HG02623 (cell line): ENCODE measurements at regions not wholly inside any gene's neighbourhood (a gene's known extent, or its start where the extent isn't known, plus 50 kb on each side); places are given as distances from the start of the nearest gene placed in this dataset.
A peak's percentile ranks its signal among the peaks of the same experiment; 100 is the strongest.

Experiments
- ATAC-seq: cut with Tn5 transposase; IDR thresholded peaks from one replicate; pipeline ENCODE4 v1.9.1; 2021; ENCODE audit warnings: moderate library complexity; ENCODE audit not compliant: unreplicated experiment

DNA sequence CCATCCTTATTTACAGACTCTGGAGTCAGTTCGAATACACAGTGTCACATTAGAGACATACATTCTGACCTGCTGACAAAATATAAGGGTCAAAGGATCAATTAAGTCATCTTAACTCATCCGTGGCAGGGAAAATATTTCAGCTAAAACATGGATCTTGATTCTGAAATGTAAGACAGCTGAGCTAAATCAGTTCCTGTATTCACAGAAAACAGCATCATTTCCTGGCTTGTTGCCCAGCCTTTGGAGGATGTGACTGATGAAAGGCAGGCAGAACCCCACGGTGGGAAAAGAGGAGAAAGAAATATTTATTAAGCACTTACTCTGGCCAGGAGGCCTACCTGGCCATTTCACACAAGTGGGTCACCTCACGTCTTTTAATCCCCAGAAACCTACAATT is 101.9 kb downstream of the GAS2L3 start:
- ATAC-seq = no peak

- no peak for ATAC-seq
These were observed 107.6 kb downstream of the GAS2L3 start for GRCh38 chr12:100681074-100681473.

GRCh38 chr12:100682178-100682577 is 108.7 kb downstream of the GAS2L3 start:
- ATAC-seq = no peak

DNA sequence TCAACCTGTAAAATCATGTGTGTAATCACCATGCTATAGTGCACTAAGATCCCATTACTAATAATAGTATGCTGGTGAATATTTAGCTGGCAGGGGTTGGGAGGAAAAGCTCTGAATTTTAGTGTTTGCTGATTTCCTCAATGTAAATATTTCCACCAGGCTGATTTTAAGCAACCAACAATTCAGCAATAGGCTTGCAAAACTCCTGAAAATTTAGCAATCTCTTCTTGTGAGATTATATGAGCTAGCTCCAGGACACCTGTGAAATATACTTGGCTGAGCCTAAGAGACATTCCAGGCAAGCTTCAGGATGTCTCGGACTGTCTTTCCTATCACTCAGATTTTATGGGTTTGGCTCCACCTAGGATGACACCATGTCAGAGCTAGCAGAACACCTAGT is 106.9 kb upstream of the ANO4 start:
- no peak for ATAC-seq

DNA sequence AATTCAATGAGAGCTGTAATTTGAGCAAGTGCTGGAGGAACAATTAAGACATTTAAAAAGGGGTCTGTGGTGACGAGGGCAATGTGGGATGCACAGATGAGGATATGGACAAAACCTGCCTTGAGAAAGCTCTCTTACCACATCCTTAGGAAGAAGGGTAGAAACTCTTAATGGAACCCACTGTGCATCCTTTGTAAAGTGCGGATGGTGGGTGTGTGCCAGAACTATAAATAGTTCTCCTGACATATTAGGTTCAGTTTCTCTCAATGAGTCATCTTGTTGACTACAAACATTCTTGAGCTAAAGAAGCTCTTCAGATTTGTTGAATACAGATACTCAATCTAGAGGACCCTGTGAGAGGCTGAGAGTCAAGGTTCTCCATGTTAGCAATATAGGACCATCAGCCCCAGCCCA is 106.1 kb upstream of the ANO4 start:
- no peak for ATAC-seq

GRCh38 chr12:100692502-100692901 is 102.1 kb upstream of the ANO4 start:
- no peak for ATAC-seq

DNA sequence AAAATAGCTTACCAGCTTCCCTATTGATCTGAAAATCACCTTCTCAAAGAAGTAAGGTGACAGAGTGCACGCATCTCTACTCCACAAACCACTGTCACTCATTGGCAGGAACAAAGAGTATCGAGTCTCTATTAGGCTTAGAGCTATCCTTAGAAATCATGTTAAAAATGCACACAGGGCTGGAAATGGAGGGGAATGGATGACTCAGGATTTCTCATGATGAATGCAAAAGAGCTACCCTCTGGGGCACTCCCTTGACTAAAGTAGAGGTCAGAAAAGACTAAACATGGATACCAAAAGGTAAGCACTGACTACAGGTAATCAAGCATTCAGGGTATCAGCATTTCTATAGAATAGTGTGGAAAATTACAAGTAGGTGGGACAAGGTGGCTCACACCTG is 96.1 kb upstream of the ANO4 start:
- no peak for ATAC-seq

DNA sequence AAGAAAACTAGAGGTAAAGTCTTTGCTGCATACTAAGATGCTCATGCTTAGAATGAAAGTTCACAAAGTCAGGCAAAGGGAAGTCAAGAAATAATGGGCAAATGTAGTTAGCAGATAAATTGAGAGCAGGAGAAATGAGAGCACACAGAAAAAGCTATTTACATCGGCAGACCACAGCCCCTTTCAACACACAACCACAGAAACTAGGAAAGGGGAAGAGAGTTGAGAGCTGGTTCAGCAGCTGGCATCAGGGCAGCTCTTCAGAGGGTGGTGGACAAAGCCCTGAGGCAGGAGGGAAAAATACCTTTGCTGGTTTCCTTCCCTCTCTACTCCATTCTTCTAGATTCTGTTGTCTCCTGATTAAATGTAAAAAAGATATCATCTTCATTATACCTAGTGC is 95.4 kb upstream of the ANO4 start:
- peak; percentile 70 for ATAC-seq

GRCh38 chr12:100703337-100703736 is 91.2 kb upstream of the ANO4 start:
- no peak for ATAC-seq

- no peak for ATAC-seq
These were observed 90.7 kb upstream of the ANO4 start for GRCh38 chr12:100703868-100704267.

GRCh38 chr12:100706033-100706432 is 88.5 kb upstream of the ANO4 start:
- no peak for ATAC-seq

GRCh38 chr12:100708591-100708990 is 86.0 kb upstream of the ANO4 start:
- ATAC-seq = no peak

GRCh38 chr12:100715976-100716944 is 78.3 kb upstream of the ANO4 start:
- ATAC-seq = no peak

GRCh38 chr12:100716945-100717732 is 77.4 kb upstream of the ANO4 start:
- ATAC-seq = no peak

DNA sequence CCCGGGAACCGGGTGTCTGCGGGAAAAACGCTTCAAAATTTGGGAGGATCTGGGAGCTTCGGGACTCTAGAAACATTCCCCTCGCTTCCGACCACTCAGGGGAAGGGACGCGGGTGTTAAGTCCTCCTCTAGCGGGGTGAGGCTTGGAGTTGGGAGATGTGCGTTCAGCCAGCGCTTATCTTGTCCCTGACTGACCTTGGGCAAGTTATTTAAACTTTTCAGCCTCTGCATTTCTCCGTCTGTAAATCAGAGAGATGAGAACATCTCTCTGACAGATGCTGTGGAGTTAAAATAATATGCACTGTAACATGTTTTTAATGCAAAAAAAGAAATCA is 76.9 kb upstream of the ANO4 start:
- no peak for ATAC-seq

- ATAC-seq = no peak
These were observed 76.4 kb upstream of the ANO4 start for GRCh38 chr12:100718187-100718586.

DNA sequence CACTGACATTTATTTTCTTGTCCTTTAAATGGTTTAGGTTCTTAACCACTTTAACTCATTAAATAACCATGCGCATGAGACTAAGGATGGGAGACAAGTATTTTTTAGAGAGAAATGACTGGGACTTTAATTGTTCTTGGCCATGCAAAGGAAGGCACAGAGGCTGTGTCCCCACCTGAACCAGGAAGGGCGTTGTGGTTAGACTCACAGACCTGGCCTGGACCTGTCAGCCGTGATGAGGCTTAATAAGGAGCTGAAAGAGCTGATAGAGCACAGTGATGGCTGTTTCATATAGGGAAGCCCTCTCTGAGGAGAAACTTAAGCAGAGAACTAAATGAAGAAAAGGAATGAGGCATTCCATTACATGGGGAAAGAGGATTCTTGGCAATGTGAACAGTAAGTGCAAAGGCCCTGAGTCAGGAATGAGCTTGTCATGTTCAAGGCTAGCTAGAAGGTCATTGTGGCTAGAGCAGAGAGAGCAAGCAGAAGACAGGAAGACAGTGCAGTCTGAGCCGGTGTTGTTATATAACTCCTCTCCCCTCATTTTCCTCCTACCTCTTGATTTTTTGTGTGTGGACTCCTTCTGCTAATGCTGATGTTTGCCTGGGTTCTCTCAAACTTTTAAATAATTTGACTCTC is 74.4 kb upstream of the ANO4 start:
- no peak for ATAC-seq

DNA sequence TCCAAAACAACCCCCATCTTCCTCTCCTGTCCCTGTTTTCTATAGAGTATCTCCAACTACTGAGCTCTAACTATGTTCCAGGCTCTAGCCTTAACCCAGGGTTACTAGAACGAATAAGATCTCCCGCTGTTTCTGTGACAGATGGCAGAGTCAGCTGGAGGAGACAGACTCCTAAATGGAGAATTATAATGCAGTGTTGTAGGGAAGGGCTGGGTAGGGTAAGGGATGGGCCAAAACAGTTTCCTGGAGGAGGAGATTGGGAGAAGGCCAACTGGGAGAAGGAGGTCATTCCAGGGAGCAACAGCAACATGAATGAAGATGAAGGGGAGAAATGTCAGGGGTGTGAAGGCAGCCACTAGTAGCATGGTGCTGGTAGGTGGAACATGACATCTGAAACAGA is 73.4 kb upstream of the ANO4 start:
- ATAC-seq = no peak

GRCh38 chr12:100724071-100724470 is 70.5 kb upstream of the ANO4 start:
- no peak for ATAC-seq

DNA sequence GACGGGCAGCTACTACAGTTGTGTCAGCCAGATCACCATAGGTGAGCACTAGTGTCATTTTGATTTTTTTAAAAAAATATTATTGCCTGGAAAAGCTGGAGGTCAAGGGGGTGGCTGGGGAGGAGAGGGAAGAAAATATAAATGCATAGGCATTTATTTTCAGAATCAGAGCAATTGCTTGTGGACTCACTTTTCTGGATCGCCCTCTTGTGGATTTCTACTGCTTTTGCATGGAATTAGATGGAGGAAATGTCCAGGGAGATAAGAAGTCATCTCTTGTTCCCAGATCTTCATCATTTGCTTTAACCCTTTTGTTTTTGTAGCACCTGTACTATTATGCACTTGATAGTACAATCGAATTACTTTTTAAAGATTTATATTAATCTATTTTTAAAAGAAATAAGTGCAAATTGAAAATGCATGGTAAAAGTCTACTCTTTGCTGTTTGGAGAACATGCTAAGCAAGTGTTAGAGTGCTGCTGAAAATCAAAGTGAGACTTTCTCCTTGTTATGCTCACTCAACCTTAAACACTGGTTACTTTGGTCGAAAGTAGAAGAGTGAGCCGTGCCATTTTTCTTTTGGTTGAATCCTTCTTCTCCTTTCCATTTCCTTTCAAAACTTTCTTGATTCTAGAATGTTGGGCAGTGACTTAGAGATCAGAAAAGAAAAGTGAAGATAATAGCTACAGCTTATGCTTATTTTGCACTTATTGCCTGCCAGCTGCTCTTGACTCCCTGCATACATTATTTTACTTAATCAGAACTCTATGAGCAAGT is 60.6 kb upstream of the ANO4 start:
- peak; percentile 72 for ATAC-seq

GRCh38 chr12:100737168-100737567 is 57.4 kb upstream of the ANO4 start:
- ATAC-seq = no peak
